NB4 (cell line): ENCODE measurements at regions not wholly inside any gene's neighbourhood (a gene's known extent, or its start where the extent isn't known, plus 50 kb on each side); places are given as distances from the start of the nearest gene placed in this dataset.

ENCODE experiments used
- DNase-seq: peaks from one replicate; pipeline ENCODE4 v3.0.0; 2010; ENCODE audit warnings: low read depth
- H3K4me3 ChIP-seq: one replicate; pipeline ENCODE4 v1.5.1; 2011; ENCODE audit warnings: mild to moderate bottlenecking, low read depth, low read length, moderate library complexity
- MYC ChIP-seq: IDR thresholded peaks from 2 replicates; pipeline ENCODE4 v1.6.1; 2011; ENCODE audit warnings: low read depth, low read length
- POLR2A ChIP-seq: IDR thresholded peaks from 2 replicates; pipeline ENCODE4 v1.6.1; 2011; ENCODE audit warnings: mild to moderate bottlenecking; ENCODE audit not compliant: insufficient read length; ENCODE audit errors: extremely low read depth
- TF ChIP-seq, protein P1 (sequence below): IDR thresholded peaks from 2 replicates; pipeline ENCODE4 v1.6.1; 2011; ENCODE audit warnings: low read depth, low read length
- TF ChIP-seq, protein P2 (sequence below): IDR thresholded peaks from one replicate; pipeline ENCODE4 v1.5.1; 2012; ENCODE audit warnings: low read depth, low read length

DNA sequence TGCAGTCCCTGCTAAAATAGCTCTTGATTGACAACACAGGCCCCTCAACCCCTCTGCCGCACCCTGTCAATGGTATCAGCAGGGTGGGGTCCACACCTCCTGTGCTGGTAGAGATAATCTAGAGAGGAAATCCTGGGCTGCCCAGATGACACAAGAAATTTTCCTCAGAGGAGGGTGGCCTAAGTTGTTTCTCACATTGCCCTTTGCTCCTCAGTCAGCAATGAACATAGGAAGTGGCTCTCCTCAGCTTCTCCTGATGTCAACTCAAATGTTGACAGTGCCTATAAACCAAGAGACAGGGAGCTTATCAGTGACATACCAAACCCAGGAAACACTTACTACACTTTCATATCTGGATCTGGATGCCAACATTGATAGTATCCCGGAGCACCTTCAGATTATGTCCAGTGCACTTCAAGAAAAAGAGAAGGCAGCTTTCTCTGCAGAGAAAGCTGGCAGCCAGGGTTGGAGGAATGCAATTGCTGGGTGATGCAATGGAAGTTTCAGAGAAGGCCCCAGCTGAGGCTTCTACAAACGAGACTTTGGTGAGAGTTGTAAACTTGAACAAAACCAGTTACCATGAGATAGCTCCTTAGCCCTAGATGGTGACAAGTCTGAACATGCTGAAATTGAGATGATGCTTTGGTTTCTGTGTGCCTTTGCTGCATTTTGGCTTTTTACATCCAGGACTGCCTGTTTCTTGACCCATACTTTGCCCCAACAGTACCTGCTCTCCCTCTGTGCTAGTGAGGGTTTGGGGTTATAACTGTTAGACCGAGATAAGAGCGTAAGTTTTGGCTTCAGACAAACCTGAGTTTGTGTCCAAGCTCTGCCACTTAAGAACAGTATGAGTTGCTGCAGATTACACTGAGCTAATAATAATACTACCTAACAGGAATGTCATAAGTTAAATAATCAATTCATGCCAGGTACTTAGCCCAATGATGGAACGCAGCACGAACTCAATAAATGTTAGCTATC is 183.5 kb downstream of the NUAK1 start:
- DNase-seq, result no peak
- no peak overlapping the region for H3K4me3 ChIP-seq
- TF ChIP-seq, protein P1, sequence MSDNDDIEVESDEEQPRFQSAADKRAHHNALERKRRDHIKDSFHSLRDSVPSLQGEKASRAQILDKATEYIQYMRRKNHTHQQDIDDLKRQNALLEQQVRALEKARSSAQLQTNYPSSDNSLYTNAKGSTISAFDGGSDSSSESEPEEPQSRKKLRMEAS, result no peak
- no peak for TF ChIP-seq MYC
- TF ChIP-seq, protein P2, sequence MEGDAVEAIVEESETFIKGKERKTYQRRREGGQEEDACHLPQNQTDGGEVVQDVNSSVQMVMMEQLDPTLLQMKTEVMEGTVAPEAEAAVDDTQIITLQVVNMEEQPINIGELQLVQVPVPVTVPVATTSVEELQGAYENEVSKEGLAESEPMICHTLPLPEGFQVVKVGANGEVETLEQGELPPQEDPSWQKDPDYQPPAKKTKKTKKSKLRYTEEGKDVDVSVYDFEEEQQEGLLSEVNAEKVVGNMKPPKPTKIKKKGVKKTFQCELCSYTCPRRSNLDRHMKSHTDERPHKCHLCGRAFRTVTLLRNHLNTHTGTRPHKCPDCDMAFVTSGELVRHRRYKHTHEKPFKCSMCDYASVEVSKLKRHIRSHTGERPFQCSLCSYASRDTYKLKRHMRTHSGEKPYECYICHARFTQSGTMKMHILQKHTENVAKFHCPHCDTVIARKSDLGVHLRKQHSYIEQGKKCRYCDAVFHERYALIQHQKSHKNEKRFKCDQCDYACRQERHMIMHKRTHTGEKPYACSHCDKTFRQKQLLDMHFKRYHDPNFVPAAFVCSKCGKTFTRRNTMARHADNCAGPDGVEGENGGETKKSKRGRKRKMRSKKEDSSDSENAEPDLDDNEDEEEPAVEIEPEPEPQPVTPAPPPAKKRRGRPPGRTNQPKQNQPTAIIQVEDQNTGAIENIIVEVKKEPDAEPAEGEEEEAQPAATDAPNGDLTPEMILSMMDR, result no peak

DNA sequence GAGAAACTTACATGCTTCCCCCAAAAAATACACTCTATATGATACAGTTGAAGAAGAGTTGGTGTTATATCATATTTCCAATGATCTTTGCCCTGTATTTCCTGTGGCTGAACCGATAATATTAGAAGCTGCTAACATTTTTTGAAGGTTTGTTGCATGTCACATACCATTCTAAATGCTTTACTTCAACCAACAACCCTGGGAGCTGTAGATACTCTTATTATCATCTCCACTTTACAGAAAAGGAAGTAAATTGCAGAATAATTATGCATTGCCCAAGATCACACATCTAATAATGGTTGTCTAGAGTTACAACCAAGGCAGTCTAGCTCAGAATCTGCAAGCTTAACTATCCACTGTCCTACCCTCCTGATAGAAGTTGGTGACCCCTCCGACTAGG is 182.8 kb downstream of the NUAK1 start:
- DNase-seq, result no peak
- TF ChIP-seq MYC, result no peak
- TF ChIP-seq, protein P1, result no peak
- TF ChIP-seq, protein P2, result no peak
- TF ChIP-seq POLR2A, result no peak

DNA sequence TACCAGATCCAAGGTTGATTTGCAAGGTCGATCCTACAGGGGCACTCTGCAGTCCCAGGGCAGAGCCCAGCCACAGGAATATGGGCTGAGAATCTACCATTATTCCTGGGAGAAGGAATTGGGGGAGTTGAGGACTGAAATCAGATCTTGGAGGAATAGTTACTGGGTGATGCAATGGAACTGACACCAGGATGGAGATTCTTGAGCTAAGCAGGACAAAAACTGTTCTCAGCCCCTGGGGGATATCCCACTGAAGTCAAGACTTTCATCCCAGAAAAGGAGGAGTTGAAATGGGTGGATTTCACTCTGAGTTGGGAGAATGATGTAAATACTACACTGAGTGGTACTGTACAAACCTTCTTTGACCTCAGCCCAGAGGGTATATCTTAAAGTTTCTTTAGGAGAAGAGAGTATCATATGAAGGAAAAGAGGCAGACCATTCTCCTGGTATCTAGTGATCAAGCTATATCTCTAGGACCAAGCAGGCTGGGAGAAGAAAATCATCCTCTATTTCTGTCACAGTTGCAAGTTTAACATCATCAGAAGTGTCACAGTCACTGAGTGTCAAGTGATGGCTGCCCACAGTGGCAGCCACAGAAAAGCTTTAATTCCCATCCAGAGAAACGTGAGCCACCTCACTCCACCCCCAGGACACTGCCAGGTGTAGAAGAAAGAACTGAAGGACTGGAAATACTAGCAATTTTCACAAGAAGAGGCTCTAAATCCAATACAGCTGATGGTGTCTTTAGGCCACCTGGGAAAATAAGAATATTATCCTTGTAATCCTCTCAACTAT is 181.9 kb downstream of the NUAK1 start:
- H3K4me3 ChIP-seq, result no peak overlapping the region
- no peak for DNase-seq
- TF ChIP-seq, protein P2, result no peak
- no peak for TF ChIP-seq POLR2A
- TF ChIP-seq MYC, result no peak
- TF ChIP-seq, protein P1, result no peak

More for the DNA sequence above, 182.8 kb downstream of the NUAK1 start:
- H3K4me3 ChIP-seq, result no peak overlapping the region

DNA sequence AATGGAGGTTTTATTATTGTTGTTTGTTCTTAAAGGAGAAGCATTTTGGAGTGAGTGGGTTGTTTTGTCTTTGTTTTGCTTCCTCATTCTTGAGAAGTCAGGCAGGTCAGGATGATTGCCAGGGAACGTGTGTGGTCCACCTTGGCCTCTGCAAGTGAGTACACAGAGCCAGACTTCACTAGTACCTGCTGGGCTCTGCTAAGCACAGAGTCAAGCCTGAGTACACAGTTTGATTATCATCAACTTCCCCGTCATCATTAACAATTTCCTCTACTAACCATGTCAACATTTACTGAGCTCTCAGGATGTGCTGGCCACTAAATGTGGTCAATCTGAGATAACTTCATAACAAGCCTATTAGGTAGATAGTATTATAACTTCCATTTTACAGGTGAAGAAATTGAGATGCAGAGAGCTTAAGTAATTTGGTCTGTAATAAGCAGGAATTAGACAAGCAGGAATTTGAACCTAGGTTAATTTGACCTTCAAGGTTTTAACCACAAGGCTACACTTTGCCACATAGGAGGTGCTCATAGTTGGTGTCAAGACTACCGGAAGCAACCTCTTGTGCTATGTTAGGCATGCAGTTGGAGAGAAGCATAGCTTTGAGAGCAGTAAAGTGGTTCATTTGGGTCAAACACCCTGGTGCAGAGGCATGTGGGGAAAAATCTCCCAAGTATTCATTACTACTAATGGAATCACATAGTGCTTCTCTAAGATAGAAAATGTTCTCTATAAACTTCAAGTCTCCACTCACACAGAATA is 178.3 kb downstream of the NUAK1 start:
- TF ChIP-seq, protein P2, result no peak
- TF ChIP-seq POLR2A (no peak), MYC (no peak)
- TF ChIP-seq, protein P1, result no peak
- no peak overlapping the region for H3K4me3 ChIP-seq
- DNase-seq, result no peak
